ENCODE measurements at regions not wholly inside any gene's neighbourhood (a gene's known extent, or its start where the extent isn't known, plus 50 kb on each side); places are given as distances from the start of the nearest gene placed in this dataset.
"Not testable (repeated sequence)": the region's sequence is repeated elsewhere in the genome, so short reads cannot be mapped to it uniquely, and the experiment has no call there.

GRCh38 chr2:155902635-155903034 lies 429.9 kb downstream of the NR4A2 start:
- ATAC-seq (no peak), DNase-seq (no peak)
- no peaks in the 10 kb centered on the region for H3K9me3 ChIP-seq
- TF ChIP-seq CTCF (IDR thresholded peaks at IDR 0.05 in 4 of 5, conservative IDR thresholded peaks at IDR 0.05 in 1 of 5) (no peak), POLR2A (IDR thresholded peaks at IDR 0.05) (no peak)
- H3K27ac ChIP-seq: no peak overlapping the region
- intact Hi-C loops (cut with DNase I; ENCODE audit: low total_unique reads) (no loop called here), in situ Hi-C loops (cut with MboI; ENCODE audit: low sequenced_read_pairs in 4 of 4) (no loop called here)
- no peak overlapping the region for H3K4me3 ChIP-seq
- H3K36me3 ChIP-seq: no peaks in the 10 kb centered on the region
- H3K4me1 ChIP-seq: no peaks in the 10 kb centered on the region
- H3K27me3 ChIP-seq: no peaks in the 10 kb centered on the region

- H3K36me3 ChIP-seq: no peaks in the 10 kb centered on the region
- H3K27ac ChIP-seq: no peak overlapping the region
- ATAC-seq: no peak
- H3K9me3 ChIP-seq: no peaks in the 10 kb centered on the region
- in situ Hi-C loops (cut with MboI; ENCODE audit: low sequenced_read_pairs in 4 of 4): no loop called here
- no peak overlapping the region for H3K4me3 ChIP-seq
- no peak for DNase-seq
- no peaks in the 10 kb centered on the region for H3K4me1 ChIP-seq
- H3K27me3 ChIP-seq: no peaks in the 10 kb centered on the region
- intact Hi-C loops (cut with DNase I; ENCODE audit: low total_unique reads): no loop called here
- TF ChIP-seq CTCF (IDR thresholded peaks at IDR 0.05 in 4 of 5, conservative IDR thresholded peaks at IDR 0.05 in 1 of 5) (no peak), POLR2A (IDR thresholded peaks at IDR 0.05) (no peak)
Measured at GRCh38 chr2:155895016-155895415, 437.5 kb downstream of the NR4A2 start.

GRCh38 chr2:155880382-155880781 lies 452.1 kb downstream of the NR4A2 start:
- H3K36me3 ChIP-seq; ATAC-seq; H3K4me1 ChIP-seq; H3K27ac ChIP-seq; H3K27me3 ChIP-seq; H3K4me3 ChIP-seq; in situ Hi-C loops (cut with MboI; ENCODE audit: low sequenced_read_pairs in 4 of 4); intact Hi-C loops (cut with DNase I; ENCODE audit: low total_unique reads); DNase-seq; H3K9me3 ChIP-seq: not testable (repeated sequence)

GRCh38 chr2:155879900-155880299 lies 452.6 kb downstream of the NR4A2 start:
- ATAC-seq; in situ Hi-C loops (cut with MboI; ENCODE audit: low sequenced_read_pairs in 4 of 4); intact Hi-C loops (cut with DNase I; ENCODE audit: low total_unique reads); DNase-seq; H3K4me1 ChIP-seq; H3K36me3 ChIP-seq; H3K4me3 ChIP-seq; H3K27me3 ChIP-seq; H3K27ac ChIP-seq; H3K9me3 ChIP-seq: not testable (repeated sequence)

GRCh38 chr2:155872396-155872795 lies 460.1 kb downstream of the NR4A2 start:
- H3K36me3 ChIP-seq: no peaks in the 10 kb centered on the region
- H3K4me1 ChIP-seq: no peaks in the 10 kb centered on the region
- no peaks in the 10 kb centered on the region for H3K27me3 ChIP-seq
- ATAC-seq (no peak), DNase-seq (no peak)
- no peaks in the 10 kb centered on the region for H3K9me3 ChIP-seq
- no peak overlapping the region for H3K4me3 ChIP-seq
- in situ Hi-C loops (cut with MboI; ENCODE audit: low sequenced_read_pairs in 4 of 4) (no loop called here), intact Hi-C loops (cut with DNase I; ENCODE audit: low total_unique reads) (no loop called here)
- H3K27ac ChIP-seq: no peak overlapping the region
- TF ChIP-seq CTCF (IDR thresholded peaks at IDR 0.05 in 4 of 5, conservative IDR thresholded peaks at IDR 0.05 in 1 of 5) (no peak), POLR2A (IDR thresholded peaks at IDR 0.05) (no peak)

- ATAC-seq (no peak), DNase-seq (no peak)
- no peaks in the 10 kb centered on the region for H3K36me3 ChIP-seq
- no peak for TF ChIP-seq POLR2A (IDR thresholded peaks at IDR 0.05)
- TF ChIP-seq CTCF (IDR thresholded peaks at IDR 0.05 in 4 of 5, conservative IDR thresholded peaks at IDR 0.05 in 1 of 5): no peak
- in situ Hi-C loops (cut with MboI; ENCODE audit: low sequenced_read_pairs in 4 of 4): no loop called here
- H3K9me3 ChIP-seq: no peaks in the 10 kb centered on the region
- no peak overlapping the region for H3K27ac ChIP-seq
- H3K4me3 ChIP-seq: no peak overlapping the region
- intact Hi-C loops (cut with DNase I; ENCODE audit: low total_unique reads): no loop called here
- H3K27me3 ChIP-seq: no peaks in the 10 kb centered on the region
- no peaks in the 10 kb centered on the region for H3K4me1 ChIP-seq
Measured at GRCh38 chr2:155871940-155872339, 460.6 kb downstream of the NR4A2 start.
